ENCODE measurements at regions not wholly inside any gene's neighbourhood (a gene's known extent, or its start where the extent isn't known, plus 50 kb on each side); places are given as distances from the start of the nearest gene placed in this dataset.

DNA sequence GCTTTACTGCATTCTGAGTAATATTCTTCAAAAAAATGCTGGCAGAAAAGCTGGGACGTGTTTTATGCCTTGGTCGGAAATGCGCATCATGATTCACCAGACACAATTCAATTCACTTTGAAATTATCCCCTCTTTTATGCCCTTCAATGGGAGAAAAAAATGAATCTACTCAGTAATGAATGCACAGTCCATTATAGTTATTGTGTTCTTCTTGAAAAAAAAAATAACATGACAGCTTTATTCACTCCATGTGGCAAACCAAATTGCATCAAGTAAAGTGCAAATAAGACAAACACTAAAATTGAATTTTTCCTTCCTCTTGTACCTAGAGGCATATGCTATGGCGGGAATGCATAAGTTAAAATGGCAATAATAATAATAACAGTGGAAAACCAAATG, 159.4 kb upstream of the IFNG-AS1 start:
- intact Hi-C loops (cut with micrococcal nuclease), result no loop called here
- POLR2A ChIA-PET, result no interaction called here
- H3K27me3 Mint-ChIP-seq, result no peaks in the 10 kb centered on the region
- H3K4me3 Mint-ChIP-seq, result no peak overlapping the region
- TF ChIP-seq, protein P1, sequence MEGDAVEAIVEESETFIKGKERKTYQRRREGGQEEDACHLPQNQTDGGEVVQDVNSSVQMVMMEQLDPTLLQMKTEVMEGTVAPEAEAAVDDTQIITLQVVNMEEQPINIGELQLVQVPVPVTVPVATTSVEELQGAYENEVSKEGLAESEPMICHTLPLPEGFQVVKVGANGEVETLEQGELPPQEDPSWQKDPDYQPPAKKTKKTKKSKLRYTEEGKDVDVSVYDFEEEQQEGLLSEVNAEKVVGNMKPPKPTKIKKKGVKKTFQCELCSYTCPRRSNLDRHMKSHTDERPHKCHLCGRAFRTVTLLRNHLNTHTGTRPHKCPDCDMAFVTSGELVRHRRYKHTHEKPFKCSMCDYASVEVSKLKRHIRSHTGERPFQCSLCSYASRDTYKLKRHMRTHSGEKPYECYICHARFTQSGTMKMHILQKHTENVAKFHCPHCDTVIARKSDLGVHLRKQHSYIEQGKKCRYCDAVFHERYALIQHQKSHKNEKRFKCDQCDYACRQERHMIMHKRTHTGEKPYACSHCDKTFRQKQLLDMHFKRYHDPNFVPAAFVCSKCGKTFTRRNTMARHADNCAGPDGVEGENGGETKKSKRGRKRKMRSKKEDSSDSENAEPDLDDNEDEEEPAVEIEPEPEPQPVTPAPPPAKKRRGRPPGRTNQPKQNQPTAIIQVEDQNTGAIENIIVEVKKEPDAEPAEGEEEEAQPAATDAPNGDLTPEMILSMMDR (IDR thresholded peaks at IDR 0.05), result no peak
- ATAC-seq (ENCODE audit: low read depth), result no peak
- no peaks in the 10 kb centered on the region for H3K36me3 Mint-ChIP-seq (ENCODE audit: low read depth)
- no peak for DNase-seq
- no peaks in the 10 kb centered on the region for H3K9me3 Mint-ChIP-seq
- no peak overlapping the region for H3K27ac Mint-ChIP-seq
- CTCF ChIA-PET, result no interaction called here
- peaks cover 7% of the 10 kb centered on the region for H3K4me1 Mint-ChIP-seq

DNA sequence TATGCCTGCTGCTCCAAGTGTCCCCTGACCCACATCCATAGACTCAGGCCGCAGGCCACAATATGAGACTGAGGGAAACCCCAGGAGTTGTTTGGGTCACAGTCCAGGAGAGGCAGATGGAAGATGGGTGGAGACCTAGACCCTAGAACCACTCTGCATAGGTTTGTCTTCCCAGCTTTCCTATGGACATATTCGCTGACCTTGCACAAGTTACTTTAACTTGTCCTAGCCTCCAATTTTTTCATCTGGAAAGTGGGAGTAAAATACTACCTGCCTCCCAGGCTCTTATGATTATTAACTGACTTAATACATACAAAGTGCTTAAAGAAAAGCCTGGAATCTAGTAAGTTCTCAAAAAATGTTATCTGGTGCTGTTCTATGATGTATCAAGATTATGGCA, 157.1 kb upstream of the IFNG-AS1 start:
- no peak for DNase-seq
- CTCF ChIA-PET, result no interaction called here
- Mint-ChIP-seq H3K9me3 (peaks cover 8% of the 10 kb centered on the region), H3K4me3 (no peak overlapping the region), H3K27me3 (peaks cover 4% of the 10 kb centered on the region), H3K4me1 (peaks cover 7% of the 10 kb centered on the region), H3K27ac (no peak overlapping the region), H3K36me3 (ENCODE audit: low read depth) (no peaks in the 10 kb centered on the region)
- no peak for ATAC-seq (ENCODE audit: low read depth)
- POLR2A ChIA-PET, result no interaction called here
- TF ChIP-seq, protein P1 (IDR thresholded peaks at IDR 0.05), result no peak
- intact Hi-C loops (cut with micrococcal nuclease), result no loop called here

DNA sequence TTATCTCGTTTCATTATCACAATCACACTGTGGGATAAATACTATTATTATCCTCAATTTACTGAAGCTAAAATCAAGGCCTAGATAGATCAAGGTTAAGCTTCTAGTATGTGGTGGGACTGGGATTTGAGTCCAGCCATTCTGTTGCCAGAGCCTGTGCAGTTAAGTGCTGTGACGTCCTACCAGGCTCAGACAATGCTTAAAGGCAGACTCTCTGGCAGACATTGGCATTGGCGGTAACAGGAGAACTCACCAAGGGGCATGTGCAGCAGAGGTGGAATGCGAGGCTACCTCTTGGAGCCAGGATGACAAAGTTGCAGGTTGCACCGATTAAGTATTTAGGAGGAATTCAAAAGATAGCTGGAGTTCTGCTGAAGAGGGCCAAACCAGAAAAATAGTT, 155.6 kb upstream of the IFNG-AS1 start:
- intact Hi-C loops (cut with micrococcal nuclease), result no loop called here
- no peak overlapping the region for H3K27ac Mint-ChIP-seq
- ChIA-PET CTCF (no interaction called here), POLR2A (no interaction called here)
- no peak for ATAC-seq (ENCODE audit: low read depth)
- peaks cover 9% of the 10 kb centered on the region for H3K27me3 Mint-ChIP-seq
- TF ChIP-seq, protein P1 (IDR thresholded peaks at IDR 0.05), result no peak
- H3K9me3 Mint-ChIP-seq, result peaks cover 19% of the 10 kb centered on the region
- no peaks in the 10 kb centered on the region for H3K4me1 Mint-ChIP-seq
- DNase-seq, result no peak
- H3K36me3 Mint-ChIP-seq (ENCODE audit: low read depth), result no peaks in the 10 kb centered on the region
- no peak overlapping the region for H3K4me3 Mint-ChIP-seq

DNA sequence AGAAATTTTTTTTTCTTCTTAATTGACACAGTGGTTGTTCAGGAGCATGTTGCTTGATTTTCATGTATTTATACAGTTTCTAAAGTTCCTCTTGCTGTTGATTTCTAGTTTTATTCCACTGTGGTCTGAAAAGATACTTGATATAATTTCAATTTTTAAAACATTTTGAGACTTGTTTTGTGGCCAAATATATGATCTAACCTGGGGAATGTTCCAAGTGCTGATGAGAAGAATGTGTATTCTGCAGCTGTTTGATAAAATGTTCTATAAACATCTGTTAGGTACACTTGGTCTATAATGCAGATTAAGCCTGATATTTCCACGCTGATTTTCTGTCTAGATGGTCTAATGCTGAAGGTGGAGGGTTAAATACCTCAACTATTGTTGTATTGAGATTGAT, 151.4 kb upstream of the IFNG-AS1 start:
- no peak overlapping the region for H3K27ac Mint-ChIP-seq
- DNase-seq (no peak), ATAC-seq (ENCODE audit: low read depth) (no peak)
- ChIA-PET POLR2A (no interaction called here), CTCF (no interaction called here)
- H3K36me3 Mint-ChIP-seq (ENCODE audit: low read depth), result no peaks in the 10 kb centered on the region
- peaks cover 28% of the 10 kb centered on the region for H3K9me3 Mint-ChIP-seq
- TF ChIP-seq, protein P1 (IDR thresholded peaks at IDR 0.05), result no peak
- intact Hi-C loops (cut with micrococcal nuclease), result no loop called here
- no peak overlapping the region for H3K4me3 Mint-ChIP-seq
- H3K4me1 Mint-ChIP-seq, result no peaks in the 10 kb centered on the region
- peaks cover 13% of the 10 kb centered on the region for H3K27me3 Mint-ChIP-seq

DNA sequence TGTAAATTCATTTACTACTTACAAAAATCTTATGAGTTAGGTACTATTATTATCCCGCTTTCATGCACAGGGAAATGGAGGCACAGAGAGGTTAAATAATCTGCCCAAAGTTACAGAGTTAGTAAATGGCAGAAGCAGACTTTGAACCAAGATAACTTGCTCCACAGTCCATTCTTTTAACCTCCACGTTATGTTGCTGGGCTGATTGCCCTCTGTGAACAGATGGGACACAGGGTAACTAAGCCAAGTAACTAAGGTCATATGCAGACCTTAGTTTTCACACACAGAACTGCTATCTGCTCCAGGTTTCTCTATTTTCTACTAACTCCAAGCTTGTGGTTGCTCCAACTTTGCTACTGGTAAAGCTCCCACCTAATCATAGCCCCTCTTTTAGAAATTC, 147.1 kb upstream of the IFNG-AS1 start:
- Mint-ChIP-seq H3K9me3 (peaks cover 20% of the 10 kb centered on the region), H3K4me3 (no peak overlapping the region), H3K27me3 (peaks cover 9% of the 10 kb centered on the region), H3K4me1 (no peaks in the 10 kb centered on the region), H3K36me3 (ENCODE audit: low read depth) (no peaks in the 10 kb centered on the region), H3K27ac (no peak overlapping the region)
- ATAC-seq (ENCODE audit: low read depth) (no peak), DNase-seq (no peak)
- intact Hi-C loops (cut with micrococcal nuclease), result no loop called here
- ChIA-PET POLR2A (no interaction called here), CTCF (no interaction called here)
- TF ChIP-seq, protein P1 (IDR thresholded peaks at IDR 0.05), result no peak

All from activated B cell treated with CpG ODN at 0.5 μM for 24 hours (primary cell).